Mesenchymal stem cell (in vitro differentiated cells and primary cell): ENCODE measurements at regions not wholly inside any gene's neighbourhood (a gene's known extent, or its start where the extent isn't known, plus 50 kb on each side); places are given as distances from the start of the nearest gene placed in this dataset.

Experiments
- DNase-seq: peaks from one replicate; pipeline ENCODE4 v3.0.0-alpha.2; 2013
- H2AFZ ChIP-seq: one replicate; pipeline ENCODE4 v1.6.1; 2013; ENCODE audit warnings: low read depth, mild to moderate bottlenecking, control low read depth, inconsistent platforms, low read length, moderate library complexity
- H2AK5ac ChIP-seq: 2 replicates; pipeline ENCODE4 v1.6.1; 2013; ENCODE audit warnings: low read length, moderate library complexity, mild to moderate bottlenecking, inconsistent platforms; ENCODE audit not compliant: severe bottlenecking
- H2BK120ac ChIP-seq: one replicate; pipeline ENCODE4 v1.6.1; 2013; ENCODE audit warnings: low read depth, mild to moderate bottlenecking, inconsistent platforms, low read length, moderate library complexity
- H2BK12ac ChIP-seq, 2 experiments: one replicate each; pipeline ENCODE4 v1.6.1; 2013; ENCODE audit warnings: inconsistent platforms in 2 of 2, low read length in 2 of 2, mild to moderate bottlenecking in 2 of 2, moderate library complexity in 2 of 2, control low read depth in 1 of 2
- H2BK15ac ChIP-seq: one replicate; pipeline ENCODE4 v1.6.1; 2013; ENCODE audit warnings: mild to moderate bottlenecking, low read depth, inconsistent platforms; ENCODE audit not compliant: poor library complexity, severe bottlenecking
- H2BK5ac ChIP-seq: 2 replicates; pipeline ENCODE4 v1.6.1; 2013; ENCODE audit warnings: low read depth, mild to moderate bottlenecking, low read length, control low read depth, inconsistent platforms; ENCODE audit not compliant: poor library complexity, severe bottlenecking
- H3K14ac ChIP-seq, 2 experiments: one replicate each; pipeline ENCODE4 v1.6.1; 2013; ENCODE audit warnings: inconsistent platforms in 2 of 2, low read length in 2 of 2, control low read depth in 1 of 2, mild to moderate bottlenecking in 1 of 2, moderate library complexity in 1 of 2
- H3K18ac ChIP-seq, 2 experiments: one replicate each; pipeline ENCODE4 v1.6.1; 2013; ENCODE audit warnings: inconsistent platforms in 2 of 2, low read length in 2 of 2, control low read depth in 1 of 2, low read depth in 1 of 2, mild to moderate bottlenecking in 1 of 2
- H3K23ac ChIP-seq, 2 experiments: one replicate each; pipeline ENCODE4 v1.6.1; 2013; ENCODE audit warnings: inconsistent platforms in 2 of 2, low read length in 2 of 2, mild to moderate bottlenecking in 2 of 2, moderate library complexity in 2 of 2, control low read depth in 1 of 2
- H3K27ac ChIP-seq: 2 replicates; pipeline ENCODE4 v1.5.1; 2013; ENCODE audit warnings: mild to moderate bottlenecking, moderate library complexity, low read length, control low read depth, inconsistent platforms; ENCODE audit not compliant: poor library complexity, severe bottlenecking
- H3K27me3 ChIP-seq, 2 experiments: 2 replicates each; pipeline versions ENCODE4 v1.6.1 to v1.7.0; 2013; ENCODE audit warnings: low read length in 2 of 2, mild to moderate bottlenecking in 2 of 2, moderate library complexity in 2 of 2, control low read depth in 1 of 2, inconsistent platforms in 1 of 2; ENCODE audit not compliant: control insufficient read depth in 1 of 2, insufficient read depth in 1 of 2
- H3K36me3 ChIP-seq, 2 experiments: 2 replicates each; pipeline versions ENCODE4 v1.6.1 to v1.7.0; 2013; ENCODE audit warnings: low read length in 2 of 2, control low read depth in 1 of 2, inconsistent platforms in 1 of 2, low read depth in 1 of 2, mild to moderate bottlenecking in 1 of 2; ENCODE audit not compliant: insufficient read depth in 2 of 2, control insufficient read depth in 1 of 2
- H3K4ac ChIP-seq, 2 experiments: one replicate each; pipeline ENCODE4 v1.6.1; 2013; ENCODE audit warnings: inconsistent platforms in 2 of 2, low read length in 2 of 2, mild to moderate bottlenecking in 2 of 2, moderate library complexity in 2 of 2, control low read depth in 1 of 2, low read depth in 1 of 2
- H3K4me1 ChIP-seq: 2 replicates; pipeline ENCODE4 v1.6.1; 2013; ENCODE audit warnings: low read depth, low read length, control low read depth; ENCODE audit not compliant: control insufficient read depth, insufficient read depth
- H3K4me2 ChIP-seq: 2 replicates; pipeline ENCODE4 v1.6.1; 2013; ENCODE audit warnings: low read length, mild to moderate bottlenecking, inconsistent platforms; ENCODE audit not compliant: poor library complexity, severe bottlenecking
- H3K4me3 ChIP-seq, 2 experiments: 2 replicates each; pipeline versions ENCODE4 v1.5.1 to v1.7.0; 2013; ENCODE audit warnings: low read length in 2 of 2, mild to moderate bottlenecking in 2 of 2, control low read depth in 1 of 2, low read depth in 1 of 2; ENCODE audit not compliant: insufficient read depth in 1 of 2
- H3K79me1 ChIP-seq: replicated peaks from 2 replicates; pipeline ENCODE4 v1.6.1; 2013; ENCODE audit warnings: mild to moderate bottlenecking, control low read depth, low read length, inconsistent platforms; ENCODE audit not compliant: poor library complexity, severe bottlenecking
- H3K9ac ChIP-seq: 2 replicates; pipeline ENCODE4 v1.7.0; 2013; ENCODE audit warnings: mild to moderate bottlenecking, low read length, moderate library complexity
- H3K9me3 ChIP-seq: 2 replicates; pipeline ENCODE4 v1.7.0; 2013; ENCODE audit warnings: mild to moderate bottlenecking, low read length; ENCODE audit not compliant: control insufficient read depth
- H4K8ac ChIP-seq: one replicate; pipeline ENCODE4 v1.6.1; 2013; ENCODE audit warnings: inconsistent platforms, mild to moderate bottlenecking, low read length, moderate library complexity
- H4K91ac ChIP-seq: one replicate; pipeline ENCODE4 v1.6.1; 2013; ENCODE audit warnings: mild to moderate bottlenecking, low read length, inconsistent platforms
- WGBS: methylation state at CpG from one replicate; pipeline ENCODE4 v1.1.7; 2013; ENCODE audit warnings: mixed read lengths; 5-methylcytosine and 5-hydroxymethylcytosine counted together

DNA sequence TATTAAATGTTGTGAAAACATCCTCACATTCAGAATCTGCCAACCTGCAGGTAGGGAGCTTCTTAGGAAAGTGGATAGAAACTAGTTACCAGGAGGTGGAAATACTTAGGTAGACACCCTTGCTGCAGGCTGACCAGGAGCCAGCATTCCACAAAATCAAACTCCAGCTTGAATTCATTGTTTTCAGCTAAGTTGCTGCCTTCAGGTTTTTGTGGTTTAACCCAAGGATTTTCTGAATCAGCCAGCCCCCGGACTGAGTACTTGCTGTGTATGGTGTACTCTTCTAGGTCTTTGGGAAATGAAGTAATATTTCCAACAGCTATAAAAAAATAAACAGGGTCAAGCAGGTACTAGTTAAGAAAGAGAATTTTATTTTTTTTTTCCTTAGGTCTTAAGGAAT is 192.1 kb upstream of the CHST9 start:
- H3K9me3 ChIP-seq = no peaks in the 10 kb centered on the region
- peak; percentile 25 for DNase-seq
- H2AFZ ChIP-seq = no peak overlapping the region
- H2AK5ac ChIP-seq = no peak overlapping the region
- WGBS = 43% methylated on average over 1 of the region's 1 CpG
- H2BK15ac ChIP-seq = no peak overlapping the region
- no peak overlapping the region for H4K8ac ChIP-seq
- no peak overlapping the region for H4K91ac ChIP-seq
- H3K14ac ChIP-seq = no peak overlapping the region
- H2BK5ac ChIP-seq = no peak overlapping the region
- no peaks in the 10 kb centered on the region for H3K36me3 ChIP-seq
- no peak overlapping the region for H3K18ac ChIP-seq
- H3K27me3 ChIP-seq = no peaks in the 10 kb centered on the region
- H3K79me1 ChIP-seq = no peaks in the 10 kb centered on the region
- no peak overlapping the region for H2BK120ac ChIP-seq
- peaks cover 2% of the 10 kb centered on the region for H3K4me1 ChIP-seq
- no peak overlapping the region for H3K9ac ChIP-seq
- no peak overlapping the region for H2BK12ac ChIP-seq
- peak overlapping the region; percentile 50 for H3K27ac ChIP-seq
- H3K4me3 ChIP-seq = no peak overlapping the region
- H3K4me2 ChIP-seq = peak overlapping the region; percentile 12
- no peak overlapping the region for H3K4ac ChIP-seq
- no peak overlapping the region for H3K23ac ChIP-seq

DNA sequence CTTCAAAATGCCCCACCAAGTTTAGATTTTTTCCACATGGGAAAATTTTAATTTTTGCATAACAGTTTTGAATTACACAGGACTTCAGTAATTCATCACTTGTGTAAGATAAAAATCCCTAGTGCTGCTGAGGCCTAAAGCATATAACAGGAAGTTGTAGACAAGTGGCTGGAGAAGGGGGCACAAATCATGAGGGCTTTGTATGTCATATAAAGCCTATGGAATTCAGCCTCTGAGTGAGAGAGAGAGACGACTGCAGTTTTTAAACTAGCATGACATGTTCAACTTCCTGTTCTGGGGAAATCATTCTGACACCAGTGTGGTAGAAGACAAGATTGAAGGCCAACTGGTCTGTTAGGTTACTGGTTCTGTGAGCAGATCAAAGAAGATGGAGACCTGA is 187.3 kb upstream of the CHST9 start:
- peak; percentile 16 for DNase-seq
- H3K23ac ChIP-seq = no peak overlapping the region

GRCh38 chr18:27366665-27367064 is 181.6 kb upstream of the CHST9 start:
- whole genome bisulfite sequencing = 97% methylated on average over 3 of the region's 5 CpGs
- no peak overlapping the region for H4K8ac ChIP-seq
- H3K4me1 ChIP-seq = no peaks in the 10 kb centered on the region
- DNase-seq = no peak
- H3K18ac ChIP-seq = no peak overlapping the region
- no peak overlapping the region for H2AFZ ChIP-seq
- H3K14ac ChIP-seq = no peak overlapping the region
- no peak overlapping the region for H2BK5ac ChIP-seq
- no peak overlapping the region for H3K4me3 ChIP-seq
- no peak overlapping the region for H3K27ac ChIP-seq
- no peaks in the 10 kb centered on the region for H3K9me3 ChIP-seq
- no peak overlapping the region for H3K4ac ChIP-seq
- H3K23ac ChIP-seq = no peak overlapping the region
- no peaks in the 10 kb centered on the region for H3K27me3 ChIP-seq
- H3K36me3 ChIP-seq = no peaks in the 10 kb centered on the region
- no peak overlapping the region for H2BK120ac ChIP-seq
- no peak overlapping the region for H2BK12ac ChIP-seq
- H2AK5ac ChIP-seq = no peak overlapping the region
- H4K91ac ChIP-seq = no peak overlapping the region
- H3K9ac ChIP-seq = no peak overlapping the region
- H3K4me2 ChIP-seq = no peak overlapping the region
- H3K79me1 ChIP-seq = no peaks in the 10 kb centered on the region
- no peak overlapping the region for H2BK15ac ChIP-seq

More for the DNA sequence above, 187.3 kb upstream of the CHST9 start:
- no peaks in the 10 kb centered on the region for H3K79me1 ChIP-seq
- no peak overlapping the region for H2BK12ac ChIP-seq
- H2AFZ ChIP-seq = no peak overlapping the region
- no peaks in the 10 kb centered on the region for H3K4me1 ChIP-seq
- no peak overlapping the region for H4K8ac ChIP-seq
- no peaks in the 10 kb centered on the region for H3K27me3 ChIP-seq
- H3K9ac ChIP-seq = no peak overlapping the region
- H3K27ac ChIP-seq = no peak overlapping the region
- WGBS = 2% methylated on average over 1 of the region's 1 CpG
- H3K4me2 ChIP-seq = no peak overlapping the region
- no peak overlapping the region for H2AK5ac ChIP-seq
- no peak overlapping the region for H2BK15ac ChIP-seq
- no peak overlapping the region for H3K4ac ChIP-seq
- H2BK5ac ChIP-seq = no peak overlapping the region
- H3K14ac ChIP-seq = no peak overlapping the region
- no peak overlapping the region for H4K91ac ChIP-seq
- no peak overlapping the region for H3K4me3 ChIP-seq
- no peak overlapping the region for H2BK120ac ChIP-seq
- no peaks in the 10 kb centered on the region for H3K9me3 ChIP-seq
- H3K36me3 ChIP-seq = no peaks in the 10 kb centered on the region
- H3K18ac ChIP-seq = no peak overlapping the region

DNA sequence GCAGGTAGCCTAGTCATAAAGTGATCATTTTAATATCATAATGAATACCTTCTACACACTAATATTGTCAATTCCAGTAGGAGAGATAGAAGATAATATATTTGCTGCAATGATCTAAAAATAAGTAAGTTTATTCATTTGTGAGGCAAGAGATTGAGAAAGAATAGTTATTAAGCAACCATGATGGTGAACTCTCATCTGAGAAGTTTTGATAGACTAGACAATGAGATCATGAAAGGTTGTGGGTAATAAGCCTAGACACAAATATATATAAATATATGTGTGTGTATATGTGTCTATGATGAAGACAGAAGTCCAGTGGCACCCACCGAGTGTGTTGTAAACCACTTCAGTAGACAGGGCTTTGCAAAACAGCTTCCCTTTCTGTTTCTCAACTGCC is 181.0 kb upstream of the CHST9 start:
- H3K27me3 ChIP-seq = no peaks in the 10 kb centered on the region
- no peak overlapping the region for H2AK5ac ChIP-seq
- H2AFZ ChIP-seq = no peak overlapping the region
- no peak overlapping the region for H2BK15ac ChIP-seq
- WGBS = no CpG with 5 or more reads among the region's 1 CpG
- H3K79me1 ChIP-seq = no peaks in the 10 kb centered on the region
- no peak overlapping the region for H2BK120ac ChIP-seq
- no peaks in the 10 kb centered on the region for H3K9me3 ChIP-seq
- H4K8ac ChIP-seq = no peak overlapping the region
- no peak overlapping the region for H3K4ac ChIP-seq
- no peak overlapping the region for H3K4me3 ChIP-seq
- H3K4me1 ChIP-seq = no peaks in the 10 kb centered on the region
- H3K14ac ChIP-seq = no peak overlapping the region
- no peak overlapping the region for H4K91ac ChIP-seq
- H3K23ac ChIP-seq = no peak overlapping the region
- no peak overlapping the region for H2BK5ac ChIP-seq
- no peaks in the 10 kb centered on the region for H3K36me3 ChIP-seq
- H3K9ac ChIP-seq = no peak overlapping the region
- no peak overlapping the region for H3K27ac ChIP-seq
- no peak overlapping the region for H3K18ac ChIP-seq
- no peak overlapping the region for H2BK12ac ChIP-seq
- peak; percentile 26 for DNase-seq
- no peak overlapping the region for H3K4me2 ChIP-seq
